ENCODE measurements at regions not wholly inside any gene's neighbourhood (a gene's known extent, or its start where the extent isn't known, plus 50 kb on each side); places are given as distances from the start of the nearest gene placed in this dataset.

DNA sequence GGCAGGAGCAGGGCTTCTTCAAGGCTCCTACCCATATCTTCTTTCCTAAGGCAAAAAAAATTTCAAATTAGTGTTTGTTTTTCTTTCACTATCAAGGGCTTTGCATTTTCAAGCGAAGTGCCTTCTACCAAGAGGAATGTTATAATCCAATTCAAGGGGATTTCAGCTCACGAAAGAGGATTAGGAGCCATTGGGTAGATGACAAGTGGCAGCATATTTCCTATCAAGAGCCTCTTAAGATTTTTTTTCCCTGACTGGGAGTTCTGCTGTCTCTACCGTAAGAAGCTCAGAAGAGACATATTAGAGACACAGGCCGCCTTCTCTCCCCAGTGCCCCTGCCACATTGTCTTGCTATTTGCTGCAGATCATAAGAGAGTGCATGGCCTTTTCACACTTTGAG lies 55.9 kb upstream of the BMAL1 start:
- Histone ChIP-seq H3K9ac (replicated peaks in 1 of 4; ENCODE audit: extremely low read depth in 1 of 4, low read depth in 3 of 4, low read length in 3 of 4) (no peak overlapping the region), H4K8ac (ENCODE audit: extremely low read depth, insufficient read depth, low read length) (no peak overlapping the region), H3K4ac (replicated peaks; ENCODE audit: insufficient read length, low read depth, low read length) (no peak overlapping the region), H2BK15ac (ENCODE audit: low read length) (no peak overlapping the region), H2AK5ac (ENCODE audit: low read depth, low read length) (no peak overlapping the region), H3K79me1 (ENCODE audit: low read depth, low read length) (no peaks in the 10 kb centered on the region), H3K23me2 (ENCODE audit: low read depth, low read length) (no peaks in the 10 kb centered on the region), H3K18ac (ENCODE audit: extremely low read depth, low read length) (no peak overlapping the region), H3K4me1 (replicated peaks in 1 of 4; ENCODE audit: control insufficient read depth in 3 of 4, insufficient read depth in 4 of 4, low read length in 3 of 4) (no peaks in the 10 kb centered on the region; a peak in 1 of 7 replicates), H2BK20ac (ENCODE audit: low read length) (no peak overlapping the region), H3K9me3 (ENCODE audit: insufficient read depth in 2 of 2, low read depth in 1 of 2, low read length in 1 of 2) (no peaks in the 10 kb centered on the region), H3K14ac (ENCODE audit: insufficient read length) (no peak overlapping the region), H2AFZ (ENCODE audit: low read length) (no peak overlapping the region), H3K4me3 (ENCODE audit: extremely low read depth in 1 of 4, insufficient read depth in 2 of 4, low read depth in 3 of 4, low read length in 4 of 4) (no peak overlapping the region), H2BK5ac (ENCODE audit: low read depth, low read length) (no peak overlapping the region), H3K36me3 (ENCODE audit: control insufficient read depth in 2 of 4, insufficient read depth in 4 of 4, low read length in 3 of 4) (no peaks in the 10 kb centered on the region), H2BK120ac (replicated peaks; ENCODE audit: low read depth, low read length) (no peak overlapping the region), H3K27ac (ENCODE audit: low read depth, low read length) (no peak overlapping the region), H3K23ac (ENCODE audit: insufficient read length) (no peak overlapping the region), H4K91ac (replicated peaks; ENCODE audit: insufficient read length, low read length) (no peak overlapping the region), H3K79me2 (ENCODE audit: control insufficient read depth in 1 of 2, insufficient read depth in 2 of 2, low read length in 2 of 2) (no peaks in the 10 kb centered on the region), H4K20me1 (replicated peaks in 1 of 2; ENCODE audit: control insufficient read depth in 1 of 2, insufficient read depth in 2 of 2, low read length in 2 of 2) (no peaks in the 10 kb centered on the region), H2BK12ac (ENCODE audit: low read depth, low read length) (no peak overlapping the region), H3K4me2 (ENCODE audit: insufficient read depth in 1 of 2, low read depth in 2 of 2, low read length in 2 of 2) (no peak overlapping the region), H3K27me3 (replicated peaks in 1 of 4; ENCODE audit: control insufficient read depth in 3 of 4, extremely low read depth in 1 of 4, insufficient read depth in 3 of 4, low read length in 3 of 4) (no peaks in the 10 kb centered on the region), H4K5ac (ENCODE audit: insufficient read length, low read depth, low read length) (no peak overlapping the region), H3K56ac (replicated peaks; ENCODE audit: insufficient read length, low read depth, low read length) (no peak overlapping the region)
- no peak for TF ChIP-seq RBBP5 (IDR thresholded peaks at IDR 0.05; ENCODE audit: borderline replicate concordance, low read depth, low read length)
- DNase-seq (ENCODE audit: low read depth in 1 of 2, low spot score in 2 of 2) (no peak), FAIRE-seq (no peak)
- CTCF ChIA-PET (ENCODE audit: partially characterized antibody) = interaction anchor here (1.0 to 8.2 kb wide), 7 partner anchors 10 to 141 kb away, joined by 3 to 95 read pairs (median 3); no protein-coding TSS in a partner anchor
- WGBS, 2 experiments (ENCODE audit: extremely low coverage in 1 of 2, insufficient coverage in 1 of 2, insufficient read length in 1 of 2, insufficient replicate concordance in 2 of 2, low coverage in 1 of 2, low lambda C conversion rate in 2 of 2, missing lambda C conversion rate in 1 of 2) = 89% methylated on average over 4 of the region's 4 CpGs; no CpG with 5 or more reads in 1 of the 2 experiments
- POLR2A ChIA-PET (ENCODE audit: partially characterized antibody) = no interaction called here
